Right ventricle myocardium superior (tissue), 1 donor: ENCODE measurements at regions not wholly inside any gene's neighbourhood (a gene's known extent, or its start where the extent isn't known, plus 50 kb on each side); places are given as distances from the start of the nearest gene placed in this dataset.

ENCODE experiments used
- ATAC-seq: fragments of 200-7000 bp; cut with Tn5 transposase; one replicate; pipeline ENCODE4 v1.9.1; 2020; ENCODE audit warnings: mild to moderate bottlenecking; ENCODE audit not compliant: poor library complexity
- DNase-seq: peaks from one replicate; pipeline ENCODE4 v3.0.0-alpha.2; 2020
- intact Hi-C: fragments of 100-400 bp; cut with DNase I; formaldehyde crosslinking; loops from one replicate; pipeline ENCODE4 v1.11.2; 2022
- donor health status: DM: no; HTN: yes; CAD: no; lungs with severe emphysema.

DNA sequence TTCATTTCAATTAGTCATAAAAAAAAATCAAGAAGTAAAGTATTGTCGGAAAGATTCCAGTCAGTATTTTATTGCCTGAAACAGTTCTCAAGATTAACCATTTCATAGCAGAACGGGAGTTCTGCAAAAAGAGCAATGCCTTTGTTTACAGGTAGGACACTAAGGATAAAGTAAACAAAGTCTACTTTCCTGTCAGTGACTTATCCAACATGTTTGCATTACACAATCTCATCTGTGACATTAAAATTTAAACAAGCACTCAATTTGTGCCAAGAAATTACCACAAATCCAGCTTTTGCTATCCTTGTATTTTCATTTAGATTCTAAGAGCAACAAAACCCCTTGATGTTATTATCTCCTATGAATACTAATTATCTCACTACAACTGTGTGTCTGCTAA lies 306.5 kb upstream of the LDB2 start:
- intact Hi-C loops: no loop called here
- ATAC-seq (no peak), DNase-seq (no peak)

DNA sequence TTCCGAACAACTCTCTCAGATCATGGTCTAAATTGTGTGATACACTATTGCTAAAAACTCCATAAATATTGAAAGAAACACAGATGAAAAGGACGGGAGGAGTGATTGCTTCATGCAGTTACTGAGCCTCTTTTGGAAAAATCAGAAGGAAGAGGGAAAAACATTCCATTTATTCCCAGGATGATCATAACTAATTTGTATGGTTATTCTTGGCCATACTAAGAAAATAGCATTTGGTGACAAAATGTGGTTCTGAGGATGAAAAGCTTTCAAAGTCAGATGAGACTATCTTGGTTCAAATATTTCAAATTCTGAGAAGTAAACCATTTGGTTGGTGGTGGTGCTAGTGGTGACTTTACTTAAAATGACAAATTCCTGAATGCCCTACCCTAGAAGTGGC lies 305.4 kb upstream of the LDB2 start:
- ATAC-seq (peak; percentile 24), DNase-seq (no peak)
- intact Hi-C loops: no loop called here

DNA sequence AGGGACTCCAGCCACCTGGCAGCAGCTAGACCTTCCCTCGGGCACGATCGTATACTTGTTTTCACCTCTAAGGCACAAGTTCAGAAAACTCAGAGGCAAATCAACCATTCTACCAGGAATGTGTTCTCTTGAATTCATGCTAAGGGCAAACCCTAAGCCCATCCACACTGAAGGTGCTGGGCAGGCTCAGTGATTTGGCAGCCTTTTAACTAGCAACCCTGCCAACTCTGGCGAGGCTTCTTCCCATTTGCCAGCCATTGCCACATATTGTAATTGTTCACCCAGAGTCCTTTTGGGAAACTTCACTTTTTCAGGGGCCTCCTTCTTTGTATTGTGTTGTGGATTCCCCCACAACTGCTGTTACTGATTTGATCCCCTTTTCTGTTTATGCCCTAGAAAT lies 298.6 kb upstream of the LDB2 start:
- ATAC-seq: peak; percentile 77
- intact Hi-C loops: no loop called here
- DNase-seq: no peak

DNA sequence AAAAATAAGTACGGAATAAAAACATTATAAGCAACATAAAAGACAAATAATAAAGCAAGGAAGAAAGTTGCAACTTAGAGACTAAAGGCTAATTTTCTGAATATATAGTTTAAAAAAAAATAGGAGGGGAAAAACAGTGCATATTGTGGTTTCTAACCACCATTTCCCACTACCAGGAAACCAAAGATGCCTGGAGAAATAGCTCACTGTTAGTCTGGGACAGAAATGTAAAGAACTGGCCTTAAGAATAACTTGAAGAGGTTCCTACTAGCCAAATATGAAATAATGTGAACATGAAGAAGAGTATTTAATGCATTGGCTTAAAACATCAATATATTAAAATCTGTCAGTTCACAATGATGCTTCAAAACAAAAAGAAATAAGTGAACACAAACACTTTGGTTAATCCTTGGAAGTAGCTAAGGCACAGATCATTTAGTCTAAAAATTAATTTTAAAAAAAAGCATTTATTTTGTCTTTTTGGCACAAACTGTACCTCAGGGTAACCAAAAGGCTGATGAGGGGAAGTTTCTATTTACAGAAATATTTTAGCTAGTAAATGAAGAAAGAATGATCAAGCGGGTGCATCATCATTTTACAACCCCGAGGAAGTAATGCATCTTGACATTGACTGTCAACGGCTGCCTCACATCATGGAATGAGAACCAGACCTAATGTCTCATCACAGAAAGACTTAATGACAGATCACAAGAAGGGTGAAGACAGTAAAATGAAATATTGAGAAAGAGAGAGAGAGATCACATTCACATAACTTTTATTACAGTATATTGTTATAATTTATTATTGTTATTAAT lies 297.2 kb upstream of the LDB2 start:
- intact Hi-C loops: no loop called here
- ATAC-seq (no peak), DNase-seq (no peak)

DNA sequence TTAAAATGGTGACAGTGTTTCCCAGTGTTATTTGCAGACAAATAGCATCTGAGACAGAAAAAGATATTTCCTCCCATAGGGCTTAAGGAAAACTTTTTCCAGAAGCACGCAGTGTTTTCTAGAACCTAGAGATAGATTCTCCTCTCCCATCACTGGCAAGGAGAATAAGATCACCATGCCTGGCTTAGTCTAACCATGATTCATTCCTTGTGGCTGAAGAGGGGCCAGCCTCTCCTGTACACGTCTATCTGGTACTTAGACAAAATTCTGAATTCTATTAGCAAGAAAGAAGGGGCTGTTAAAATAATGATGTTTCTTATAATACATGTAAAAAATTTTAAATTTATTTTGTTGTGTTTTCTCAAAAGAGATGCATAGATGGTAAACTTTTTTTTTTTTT lies 296.1 kb upstream of the LDB2 start:
- intact Hi-C loops: no loop called here
- no peak for DNase-seq
- no peak for ATAC-seq

DNA sequence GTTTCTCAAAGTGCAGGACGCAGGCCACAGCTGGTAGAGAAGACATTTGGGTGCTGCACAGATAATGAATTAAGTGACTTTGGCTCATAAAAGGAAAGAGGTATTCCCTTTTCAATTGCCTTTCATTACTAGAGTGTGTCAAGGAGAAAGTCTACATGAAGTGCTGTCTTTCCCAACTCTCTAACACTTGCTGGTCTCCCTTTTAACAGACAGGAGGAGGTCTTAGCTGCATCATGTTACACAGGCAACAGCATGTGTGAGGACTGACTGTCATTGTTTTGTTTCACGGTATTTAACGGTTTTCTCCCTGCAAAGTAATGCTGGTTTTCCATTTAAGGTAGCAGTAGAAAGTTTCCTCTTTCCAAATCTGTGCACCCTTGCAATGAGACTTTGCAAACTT lies 291.3 kb upstream of the LDB2 start:
- intact Hi-C loops: no loop called here
- no peak for DNase-seq
- no peak for ATAC-seq

DNA sequence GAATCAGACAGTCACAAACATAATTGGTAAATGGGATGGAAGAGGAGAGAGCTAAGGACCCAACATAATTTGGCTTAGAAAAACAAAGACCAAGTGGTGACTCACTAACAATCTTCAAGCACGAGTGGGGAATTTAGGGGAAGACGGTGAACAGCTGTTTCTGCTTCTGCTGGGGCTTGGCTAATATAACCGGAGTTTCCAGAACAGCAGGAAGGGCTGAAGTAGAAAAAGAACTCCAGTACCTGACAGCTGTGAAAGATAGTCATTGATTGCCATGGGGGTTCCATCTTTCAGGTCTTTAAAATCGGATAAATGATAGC lies 290.9 kb upstream of the LDB2 start:
- ATAC-seq (peak; percentile 91), DNase-seq (no peak)
- intact Hi-C loops: no loop called here

DNA sequence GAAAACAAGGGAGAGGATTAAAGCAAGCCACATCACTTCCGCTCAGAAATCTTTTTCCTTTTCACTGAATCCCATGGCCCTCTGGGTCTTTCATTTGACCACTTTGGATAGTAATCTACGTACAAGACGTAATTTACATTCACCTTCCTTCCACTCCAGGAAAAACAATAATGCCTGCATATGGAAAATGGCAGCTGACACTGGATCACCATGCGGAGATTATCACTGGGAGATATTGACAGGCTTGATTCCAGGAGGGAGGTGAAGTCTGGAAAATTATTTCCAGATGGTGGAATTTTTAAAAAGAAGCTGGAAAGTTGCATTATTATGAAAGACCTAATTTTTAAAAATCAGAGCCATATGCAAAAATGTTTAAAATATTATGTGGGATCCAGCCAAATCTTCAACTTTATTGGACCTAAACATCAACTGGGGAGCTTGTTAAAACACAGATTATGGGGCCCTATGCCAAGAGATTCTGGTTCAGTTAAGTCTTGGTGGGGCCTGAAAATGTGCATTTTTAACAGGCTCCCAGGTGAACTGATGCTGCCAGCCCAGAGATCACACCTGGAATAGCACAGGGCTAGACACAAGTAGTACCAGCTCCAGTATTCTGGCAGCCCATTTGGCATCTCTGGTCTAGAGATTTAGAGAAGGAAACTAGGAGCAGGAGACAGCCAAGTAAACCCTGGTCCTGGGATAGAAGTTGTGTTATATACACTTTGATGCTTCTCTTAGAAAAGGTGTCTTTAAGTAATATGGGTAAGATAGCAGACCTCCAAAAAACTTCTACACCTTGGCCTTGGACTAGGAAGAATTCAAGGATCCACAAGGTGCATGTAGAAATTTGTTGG lies 290.3 kb upstream of the LDB2 start:
- intact Hi-C loops: no loop called here
- peak; percentile 31 for ATAC-seq
- DNase-seq: no peak

DNA sequence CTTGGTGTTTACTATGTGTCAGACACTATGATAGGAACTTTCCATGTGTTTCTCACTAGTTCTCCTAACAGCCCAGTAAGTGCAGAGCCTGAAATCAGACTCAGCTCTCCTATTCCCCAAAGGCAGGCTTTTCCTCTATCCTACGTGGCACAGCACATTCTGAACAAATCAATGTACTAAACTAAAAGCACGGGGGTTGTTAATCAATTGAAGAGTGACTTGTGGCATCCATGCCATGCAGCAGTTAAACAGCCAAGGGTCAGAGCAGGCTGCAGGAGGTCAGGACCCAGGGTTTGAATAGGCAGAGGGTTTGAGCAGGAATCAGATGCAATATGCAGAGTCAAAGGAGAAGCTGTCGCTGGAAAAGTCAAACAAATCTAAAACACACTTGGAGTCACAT lies 289.7 kb upstream of the LDB2 start:
- ATAC-seq: peak; percentile 63
- intact Hi-C loops: no loop called here
- no peak for DNase-seq

DNA sequence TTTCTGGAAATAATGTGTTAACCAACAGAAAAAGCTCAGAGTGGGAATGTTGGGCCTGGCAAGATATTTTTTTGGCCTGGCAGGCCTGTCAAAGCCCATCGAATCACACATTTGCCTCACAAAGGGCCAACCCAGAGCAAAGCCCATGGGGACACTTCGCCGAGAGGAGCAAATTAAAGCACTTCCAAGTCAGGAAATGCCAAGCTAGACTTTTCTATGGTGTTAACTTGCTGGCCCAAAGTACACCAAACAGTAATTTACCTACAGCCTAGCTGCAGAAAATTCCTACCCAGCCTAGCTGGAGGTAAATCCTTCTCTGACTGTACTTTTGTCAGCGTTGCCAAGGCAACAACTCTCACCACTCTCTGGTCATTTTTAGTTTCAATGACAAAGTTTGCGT lies 288.6 kb upstream of the LDB2 start:
- DNase-seq: no peak
- peak; percentile 16 for ATAC-seq
- intact Hi-C loops: no loop called here

DNA sequence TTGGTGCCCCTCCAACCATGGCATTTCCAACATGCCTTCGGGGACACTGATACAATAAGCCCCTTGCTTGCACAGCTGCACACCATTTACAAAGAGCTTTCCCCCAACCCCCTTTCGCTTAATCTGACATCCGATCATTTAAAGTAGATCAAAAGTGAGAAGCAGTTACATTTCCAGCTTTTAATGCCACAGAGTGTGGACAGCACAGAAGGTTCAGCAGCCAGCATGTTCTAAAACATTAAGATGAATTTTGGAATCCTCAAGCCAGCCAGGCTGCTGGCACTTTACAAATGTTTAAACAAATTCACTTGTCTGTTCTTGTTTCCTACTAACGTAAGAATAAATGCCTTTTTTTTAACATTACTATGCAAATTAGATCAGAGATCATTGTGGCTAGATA lies 284.4 kb upstream of the LDB2 start:
- ATAC-seq (no peak), DNase-seq (no peak)
- intact Hi-C loops: no loop called here

DNA sequence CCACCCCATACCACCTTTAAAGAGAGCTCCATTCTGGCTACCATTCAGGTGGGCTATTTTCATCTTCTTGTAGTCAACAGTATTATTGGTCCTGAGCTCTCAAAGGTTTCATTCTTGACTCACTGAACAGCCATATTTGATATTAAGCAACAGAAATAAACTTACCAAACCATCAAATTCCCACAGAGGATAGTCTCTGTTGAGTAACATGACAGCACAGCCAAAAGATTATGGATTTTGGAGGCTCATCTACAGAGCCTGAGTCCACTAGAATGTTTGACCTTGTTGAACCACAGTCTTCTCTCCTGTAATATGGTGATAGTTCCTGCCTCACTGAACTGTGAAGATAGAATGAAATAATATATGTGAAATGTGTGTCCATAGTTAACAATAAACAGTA lies 276.3 kb upstream of the LDB2 start:
- ATAC-seq: peak; percentile 61
- no peak for DNase-seq
- intact Hi-C loops: loop anchor here (10.0 kb wide), 1 partner anchor 150 kb away; no protein-coding TSS in a partner anchor

DNA sequence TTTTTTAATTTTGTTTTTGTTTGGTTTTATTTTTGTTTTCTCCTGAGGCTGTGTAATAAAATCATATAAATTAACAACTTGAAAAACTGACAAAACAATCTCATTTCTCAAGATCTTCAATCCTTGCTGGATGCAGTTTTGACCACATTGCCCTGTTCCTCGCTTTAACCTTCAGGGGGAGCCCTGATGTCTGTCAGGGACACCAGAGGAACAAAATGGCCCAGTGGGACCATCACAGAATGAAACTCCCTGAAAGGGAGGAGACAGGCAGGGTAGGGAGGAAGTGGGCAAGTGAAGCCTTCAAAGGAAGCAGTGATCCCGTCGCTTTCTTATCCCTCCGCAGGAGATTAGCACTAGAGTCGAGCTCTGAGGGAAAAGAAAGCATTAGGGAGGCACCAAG lies 274.9 kb upstream of the LDB2 start:
- intact Hi-C loops: loop anchor here (10.0 kb wide), 1 partner anchor 152 kb away; no protein-coding TSS in a partner anchor
- DNase-seq: no peak
- ATAC-seq: peak; percentile 60

DNA sequence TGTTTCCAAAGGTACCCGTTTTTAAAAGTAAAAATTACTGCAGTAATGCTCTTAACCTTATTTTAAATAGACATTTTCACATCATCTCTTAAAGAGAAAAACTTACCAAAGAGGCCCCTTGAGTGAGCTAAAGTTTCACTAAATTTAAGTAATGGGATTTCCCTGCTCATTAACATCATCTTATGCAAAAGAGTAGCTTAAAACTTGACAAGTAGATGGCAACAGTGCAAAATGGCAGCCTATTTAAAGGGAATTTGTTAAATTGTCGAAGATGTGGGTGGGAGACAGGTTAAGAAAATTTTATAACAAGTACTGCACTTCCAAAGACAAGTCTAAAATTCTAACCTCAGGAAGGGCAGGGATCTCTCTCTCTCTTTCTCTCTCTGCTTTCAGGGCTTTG lies 271.7 kb upstream of the LDB2 start:
- DNase-seq: no peak
- no peak for ATAC-seq
- intact Hi-C loops: loop anchor here (10.0 kb wide), 1 partner anchor 155 kb away; no protein-coding TSS in a partner anchor

DNA sequence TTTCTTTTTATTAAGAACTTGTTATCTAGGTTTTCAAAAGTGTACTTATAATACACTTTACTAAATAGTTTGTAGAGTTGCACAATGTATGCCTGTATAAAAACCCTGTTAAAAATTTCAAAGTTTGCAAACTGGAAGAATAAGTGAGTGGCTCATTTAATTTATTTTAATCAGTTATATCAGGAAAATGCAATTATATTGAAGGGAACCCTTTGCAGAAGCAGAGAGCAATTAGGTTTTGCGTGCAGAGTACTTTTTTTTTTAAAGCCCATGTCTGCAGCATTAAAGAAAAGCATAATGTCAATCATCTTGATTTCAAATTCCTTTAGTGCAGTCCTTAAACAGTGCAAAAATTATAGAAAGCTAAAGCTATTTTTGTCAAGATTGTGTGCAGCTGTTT lies 271.3 kb upstream of the LDB2 start:
- DNase-seq: no peak
- intact Hi-C loops: loop anchor here (10.0 kb wide), 1 partner anchor 155 kb away; no protein-coding TSS in a partner anchor
- no peak for ATAC-seq

DNA sequence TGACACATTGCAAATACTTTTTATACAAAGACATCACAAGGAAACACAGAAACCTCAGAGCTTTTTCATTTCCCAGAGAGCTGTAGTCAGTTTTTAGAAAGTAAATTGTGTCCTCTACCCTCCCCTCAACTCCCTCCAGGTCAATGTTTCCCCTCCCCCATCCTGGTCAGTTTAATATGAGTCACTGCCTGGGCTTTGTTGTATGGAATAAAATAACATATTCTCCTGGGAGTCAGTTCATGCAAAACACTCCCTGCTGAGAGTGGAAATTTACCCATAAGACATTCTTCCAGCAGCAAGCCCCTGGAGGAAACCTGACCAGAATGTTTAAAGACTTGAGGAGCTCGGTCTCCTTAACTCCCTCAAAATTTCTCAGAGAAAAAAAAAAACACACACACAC lies 270.1 kb upstream of the LDB2 start:
- no peak for ATAC-seq
- DNase-seq: no peak

DNA sequence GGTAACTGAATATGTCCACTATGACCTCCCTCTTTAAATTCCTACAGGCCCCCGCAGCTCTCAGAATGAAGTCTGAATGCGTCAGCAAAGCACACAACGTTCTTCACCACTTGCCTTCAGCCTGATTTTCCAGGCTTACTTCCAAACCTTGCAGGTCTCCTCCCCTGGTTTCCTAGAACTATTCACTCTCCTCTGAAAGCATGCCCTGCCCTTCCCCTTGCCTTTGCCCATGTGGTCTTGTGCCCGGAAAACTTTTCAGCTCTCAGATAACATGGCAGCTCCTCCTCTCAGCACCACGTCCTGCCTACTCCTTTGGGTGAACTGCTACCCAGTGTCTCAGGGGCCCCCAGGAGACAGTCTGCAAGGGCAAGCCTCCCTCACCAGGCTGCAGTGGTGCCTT lies 268.5 kb upstream of the LDB2 start:
- peak; percentile 93 for ATAC-seq
- intact Hi-C loops: no loop called here
- DNase-seq: peak; percentile 46

More for the DNA sequence above, 270.1 kb upstream of the LDB2 start:
- intact Hi-C loops: no loop called here

DNA sequence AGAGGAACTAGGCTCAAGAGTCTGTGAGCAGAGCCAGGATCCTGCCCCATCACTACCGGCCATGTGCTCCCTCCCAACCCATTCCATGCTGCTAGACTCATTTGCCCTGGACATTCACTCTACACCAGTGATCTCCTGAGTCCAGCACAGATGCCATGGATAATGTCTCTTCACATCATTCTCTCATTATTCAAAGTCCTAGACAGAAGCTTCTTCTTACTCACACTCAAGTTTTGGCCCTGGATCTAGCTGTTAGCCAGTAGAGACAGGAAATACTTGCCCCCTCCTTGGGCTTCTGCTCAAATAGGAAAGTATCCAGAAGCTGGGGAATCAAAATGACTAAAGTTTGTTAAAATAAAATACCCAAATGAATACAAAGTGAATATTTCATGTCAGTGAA lies 266.8 kb upstream of the LDB2 start:
- ATAC-seq: no peak
- intact Hi-C loops: no loop called here
- no peak for DNase-seq

DNA sequence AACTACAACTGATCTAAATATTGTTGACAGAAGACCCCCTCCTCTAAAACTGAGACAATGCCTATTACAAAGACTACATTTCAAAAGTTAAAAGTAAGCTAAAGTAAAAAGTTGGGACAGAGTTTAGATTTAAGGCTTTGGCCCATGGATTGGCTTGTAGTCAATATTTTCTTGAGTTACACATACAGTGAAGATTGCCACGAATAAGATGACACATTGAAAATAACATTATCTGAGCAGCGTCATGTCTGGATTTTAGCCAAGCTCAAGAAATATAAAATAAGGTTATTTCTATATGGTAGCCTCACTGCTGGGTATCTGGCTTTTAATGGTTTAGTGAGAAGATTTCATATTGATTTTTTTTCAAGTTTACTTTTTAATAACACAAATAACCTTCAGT lies 266.2 kb upstream of the LDB2 start:
- intact Hi-C loops: no loop called here
- DNase-seq (no peak), ATAC-seq (no peak)

DNA sequence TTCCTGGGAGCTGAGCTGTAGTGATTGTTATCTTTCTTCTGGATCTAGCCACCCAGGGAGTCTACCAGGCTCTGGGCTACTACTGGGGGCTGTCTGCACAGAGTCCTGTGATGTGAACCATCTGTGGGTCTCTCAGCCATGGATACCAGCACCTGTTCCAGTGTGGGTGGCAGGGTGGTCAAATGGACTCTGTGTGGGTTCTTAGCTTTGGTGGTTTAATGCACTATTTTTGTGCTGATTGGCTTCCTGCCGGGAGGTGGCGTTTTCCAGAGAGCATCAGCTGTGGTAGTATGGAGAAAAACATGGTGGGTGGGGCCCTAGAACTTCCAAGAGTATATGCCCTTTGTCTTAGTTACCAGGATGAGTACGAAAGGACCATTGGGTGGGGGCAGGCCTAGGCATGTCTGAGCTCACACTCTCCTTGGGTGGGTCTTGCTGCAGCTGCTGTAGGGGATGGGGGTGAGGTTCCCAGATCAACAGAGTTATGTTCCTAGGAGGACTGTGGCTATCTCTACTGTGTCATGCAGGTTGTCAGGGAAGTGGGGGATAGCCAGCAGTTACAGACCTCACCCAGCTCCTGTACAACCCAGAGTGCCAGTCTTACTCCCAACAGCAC lies 264.8 kb upstream of the LDB2 start:
- intact Hi-C loops: no loop called here
- no peak for ATAC-seq
- no peak for DNase-seq
